GM21360 (cell line): ENCODE measurements at regions not wholly inside any gene's neighbourhood (a gene's known extent, or its start where the extent isn't known, plus 50 kb on each side); places are given as distances from the start of the nearest gene placed in this dataset.

Source experiments
- ATAC-seq: cut with Tn5 transposase; IDR thresholded peaks from one replicate; pipeline ENCODE4 v1.9.1; 2021; ENCODE audit warnings: mild to moderate bottlenecking, moderate library complexity; ENCODE audit not compliant: unreplicated experiment

- ATAC-seq, result no peak
Observed at GRCh38 chr10:43944381-43945093, 295.9 kb upstream of the ZNF32 start.

GRCh38 chr10:43943818-43944360 lies 295.2 kb upstream of the ZNF32 start:
- no peak for ATAC-seq

- no peak for ATAC-seq
Observed at GRCh38 chr10:43943119-43943817, 294.6 kb upstream of the ZNF32 start.

GRCh38 chr10:43942096-43942850 lies 293.6 kb upstream of the ZNF32 start:
- no peak for ATAC-seq

GRCh38 chr10:43940898-43941837 lies 292.5 kb upstream of the ZNF32 start:
- no peak for ATAC-seq

- ATAC-seq, result peak; percentile 46
Observed at GRCh38 chr10:43939939-43940820, 291.5 kb upstream of the ZNF32 start.

- ATAC-seq, result peak; percentile 31
Observed at GRCh38 chr10:43939389-43939938, 290.8 kb upstream of the ZNF32 start.

GRCh38 chr10:43938810-43939209 lies 290.1 kb upstream of the ZNF32 start:
- no peak for ATAC-seq

GRCh38 chr10:43931308-43931930 lies 282.7 kb upstream of the ZNF32 start:
- ATAC-seq, result no peak

GRCh38 chr10:43930777-43931176 lies 282.1 kb upstream of the ZNF32 start:
- ATAC-seq, result no peak

GRCh38 chr10:43930243-43930642 lies 281.6 kb upstream of the ZNF32 start:
- ATAC-seq, result no peak

GRCh38 chr10:43929122-43929521 lies 280.4 kb upstream of the ZNF32 start:
- ATAC-seq, result no peak

GRCh38 chr10:43928425-43928968 lies 279.8 kb upstream of the ZNF32 start:
- ATAC-seq, result no peak

GRCh38 chr10:43926875-43927406 lies 278.3 kb upstream of the ZNF32 start:
- ATAC-seq, result no peak

- ATAC-seq, result no peak
Observed at GRCh38 chr10:43926371-43926770, 277.7 kb upstream of the ZNF32 start.

- no peak for ATAC-seq
Observed at GRCh38 chr10:43925793-43926192, 277.1 kb upstream of the ZNF32 start.

- ATAC-seq, result no peak
Observed at GRCh38 chr10:43923328-43923727, 274.6 kb upstream of the ZNF32 start.
